ENCODE measurements at regions not wholly inside any gene's neighbourhood (a gene's known extent, or its start where the extent isn't known, plus 50 kb on each side); places are given as distances from the start of the nearest gene placed in this dataset.

GRCh38 chr6:126429866-126430265 is 90.0 kb downstream of the CENPW start:
- TF ChIP-seq CTCF (IDR thresholded peaks at IDR 0.05 in 2 of 3, conservative IDR thresholded peaks at IDR 0.05 in 1 of 3; ENCODE audit: borderline replicate concordance in 1 of 3, insufficient read depth in 1 of 3, low read depth in 2 of 3, low read length in 2 of 3), result no peak
- TF ChIP-seq EZH2 (IDR thresholded peaks at IDR 0.05), result no peak
